OCI-M2 (cell line): ENCODE measurements at regions not wholly inside any gene's neighbourhood (a gene's known extent, or its start where the extent isn't known, plus 50 kb on each side); places are given as distances from the start of the nearest gene placed in this dataset.
"Not testable (repeated sequence)": the region's sequence is repeated elsewhere in the genome, so short reads cannot be mapped to it uniquely, and the experiment has no call there.

Experiments used
- DNase-seq: peaks from one replicate; lab custom pipeline; 2025; ENCODE audit not compliant: unreplicated experiment; lab: John Stamatoyannopoulos, UW

GRCh38 chr4:141455651-141456050 is 180.7 kb upstream of the IL15 start:
- DNase-seq: no peak

DNA sequence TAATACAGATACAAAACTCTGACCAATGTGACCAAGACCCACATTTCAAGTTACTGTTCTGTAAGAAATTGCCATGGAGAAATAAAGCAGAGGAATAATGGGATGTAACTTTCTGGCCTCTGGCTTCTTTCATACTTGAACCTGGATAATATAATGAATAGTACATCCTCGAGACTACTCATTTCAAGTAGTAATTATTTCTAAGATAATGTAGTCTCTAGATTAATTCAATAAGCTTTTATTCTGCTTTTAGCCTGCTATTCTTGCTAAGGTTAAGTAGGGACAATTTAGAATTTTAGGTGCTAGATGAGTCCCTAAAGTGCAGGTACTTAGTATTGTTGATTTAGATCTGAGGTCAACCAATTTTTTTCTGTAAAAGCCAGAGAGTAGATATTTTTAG is 178.7 kb upstream of the IL15 start:
- DNase-seq: no peak

GRCh38 chr4:141458501-141458900 is 177.9 kb upstream of the IL15 start:
- no peak for DNase-seq

DNA sequence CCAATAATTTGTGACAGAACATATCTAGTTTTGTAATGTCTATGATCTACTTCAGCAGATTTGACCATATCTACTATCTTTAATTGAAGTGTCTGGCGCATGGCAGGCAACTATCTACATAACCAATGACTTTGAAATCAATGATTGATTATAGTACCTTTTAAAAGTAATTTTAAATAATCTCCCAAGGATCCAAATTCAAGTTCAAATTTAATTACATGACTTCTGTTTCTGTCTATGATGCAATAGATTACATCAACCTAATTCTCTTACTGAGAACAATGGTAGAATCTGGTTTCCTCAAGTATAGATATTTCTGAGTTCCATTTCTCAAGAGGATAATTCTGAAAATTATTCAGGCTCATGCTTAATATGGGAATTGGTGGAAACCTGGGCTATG is 177.4 kb upstream of the IL15 start:
- DNase-seq: no peak

DNA sequence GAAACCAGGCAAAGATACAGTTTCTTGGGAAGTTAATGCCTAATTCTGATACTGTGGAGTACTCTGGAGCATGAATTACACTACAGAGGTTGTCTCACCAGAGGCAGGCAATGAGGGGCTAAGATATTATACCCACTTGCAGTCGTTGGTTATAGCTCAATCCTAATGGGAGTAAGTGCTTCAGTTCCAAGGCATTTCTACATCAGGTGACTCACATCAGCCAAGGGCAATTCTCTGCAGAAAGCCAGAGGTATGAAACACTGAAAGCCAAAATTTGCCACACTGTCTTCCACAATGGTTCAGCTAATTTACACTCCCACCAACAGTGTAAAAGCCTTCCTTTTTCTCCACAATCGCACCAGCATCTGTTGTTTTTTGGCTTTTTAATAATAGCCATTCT is 174.0 kb upstream of the IL15 start:
- DNase-seq: no peak

DNA sequence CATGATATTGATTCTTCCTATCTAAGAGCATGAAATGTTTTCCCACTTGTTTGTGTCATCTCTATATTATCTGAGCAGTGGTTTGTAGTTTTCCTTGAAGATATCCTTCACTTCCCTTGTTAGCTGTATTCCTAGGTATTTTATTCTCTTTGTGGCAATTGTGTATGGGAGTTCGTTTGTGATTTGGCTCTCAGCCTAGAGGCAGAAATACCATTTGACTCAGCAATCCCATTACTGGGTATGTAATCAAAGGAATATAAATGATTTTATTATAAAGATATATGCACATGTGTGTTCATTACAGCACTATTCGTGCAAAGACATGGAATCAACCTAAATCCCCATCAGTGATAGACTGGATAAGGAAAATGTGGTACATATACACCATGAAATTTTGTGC is 172.7 kb upstream of the IL15 start:
- no peak for DNase-seq

- DNase-seq: no peak
These were observed 172.0 kb upstream of the IL15 start for GRCh38 chr4:141464366-141464765.

DNA sequence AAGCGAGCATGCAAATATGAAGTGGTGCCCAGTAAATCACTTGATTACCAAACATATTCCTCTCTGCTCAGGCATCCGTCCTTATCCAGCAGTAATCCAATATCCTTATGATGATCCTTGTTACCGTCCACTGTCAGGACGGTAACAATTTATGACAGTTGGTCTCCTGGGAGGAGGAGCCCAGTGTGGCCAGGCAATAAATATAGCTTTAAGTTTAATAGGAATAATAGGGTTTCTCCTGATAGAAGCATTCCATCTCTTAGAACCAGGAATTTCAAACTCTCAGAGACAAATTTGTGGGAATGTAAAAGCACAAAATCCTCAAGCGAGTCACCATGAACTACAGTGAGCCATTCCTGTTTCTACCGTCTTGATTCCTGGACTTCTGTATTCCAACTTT is 171.2 kb upstream of the IL15 start:
- DNase-seq: no peak

DNA sequence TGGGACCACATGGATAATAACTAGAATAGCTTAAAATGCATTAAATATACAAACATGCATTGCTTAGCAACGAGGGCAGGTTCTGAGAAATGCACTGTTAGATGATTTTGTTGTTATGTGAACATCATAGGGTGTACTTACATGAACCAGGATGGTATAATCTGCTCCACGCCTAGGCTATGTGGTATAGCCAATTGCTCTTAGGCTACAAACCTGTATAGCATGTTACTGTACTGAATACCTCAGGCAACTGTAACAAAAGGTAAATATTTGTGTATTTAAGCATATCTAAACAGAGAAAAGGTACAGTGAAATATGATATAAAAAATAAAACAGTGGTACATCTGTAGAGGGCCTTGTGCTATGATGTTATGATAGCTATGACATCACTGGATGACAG is 169.2 kb upstream of the IL15 start:
- DNase-seq: no peak

- DNase-seq: no peak
These were observed 167.0 kb upstream of the IL15 start for GRCh38 chr4:141469392-141469791.

DNA sequence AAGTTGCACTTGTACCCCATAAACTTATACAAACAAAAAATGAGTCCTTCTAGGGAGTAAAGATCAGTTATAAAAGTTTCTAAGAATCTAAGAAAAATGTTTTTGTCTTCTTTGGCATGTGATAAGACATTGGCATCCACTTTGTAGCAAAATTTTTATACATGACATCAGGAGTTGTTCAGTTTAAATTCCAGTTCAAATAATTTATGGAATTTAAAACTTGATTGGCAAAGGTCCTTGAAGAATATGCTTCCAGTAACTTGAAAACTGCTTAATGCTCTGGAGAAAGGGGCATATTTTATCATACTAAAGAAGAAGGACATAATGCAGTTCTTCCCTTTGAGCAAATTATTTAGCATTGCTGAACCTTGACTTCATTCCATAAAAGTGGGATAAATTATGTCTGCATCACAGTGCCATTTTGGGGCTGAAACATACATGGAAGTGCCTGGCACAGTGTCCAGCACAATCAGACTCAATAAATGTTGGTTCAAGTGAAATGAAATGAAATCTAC is 163.3 kb upstream of the IL15 start:
- DNase-seq: no peak

DNA sequence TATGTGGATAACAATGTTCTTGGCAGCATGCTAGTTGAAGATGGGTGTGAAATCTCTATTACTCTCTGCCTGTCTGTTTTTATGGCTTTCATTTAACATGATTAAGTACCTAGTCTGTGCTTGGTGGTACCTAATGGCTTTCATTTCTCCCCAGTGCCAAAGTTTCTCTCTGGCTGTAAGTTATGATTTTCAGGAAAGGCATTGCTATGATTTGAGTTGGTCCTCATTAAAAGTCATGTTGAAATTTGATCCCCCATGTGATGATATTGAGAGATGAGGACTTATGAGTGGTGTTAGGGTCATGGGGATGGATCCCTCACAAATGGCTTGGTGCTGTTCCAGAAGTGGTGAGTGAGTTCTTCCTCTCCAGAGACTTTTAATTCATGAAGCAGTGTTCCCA is 162.4 kb upstream of the IL15 start:
- no peak for DNase-seq

DNA sequence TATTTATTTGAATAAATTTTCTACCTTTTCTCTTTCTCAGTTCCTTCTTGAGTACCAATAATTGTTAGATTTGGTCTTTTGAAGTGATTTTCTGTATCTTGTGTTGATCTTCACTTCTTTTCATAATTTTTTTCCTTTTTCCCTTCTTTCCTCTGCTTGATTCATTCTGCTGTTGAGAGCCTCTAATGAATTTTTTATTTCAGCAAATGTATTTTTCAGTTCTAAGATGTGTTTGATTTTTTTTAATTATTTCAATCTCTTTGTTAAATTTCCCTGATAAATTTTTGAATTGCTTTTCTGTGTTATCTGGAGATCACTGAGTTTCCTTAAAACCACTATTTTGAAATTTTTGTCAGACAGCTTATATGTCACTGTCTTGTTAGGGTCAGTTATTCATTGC is 155.4 kb upstream of the IL15 start:
- no peak for DNase-seq

DNA sequence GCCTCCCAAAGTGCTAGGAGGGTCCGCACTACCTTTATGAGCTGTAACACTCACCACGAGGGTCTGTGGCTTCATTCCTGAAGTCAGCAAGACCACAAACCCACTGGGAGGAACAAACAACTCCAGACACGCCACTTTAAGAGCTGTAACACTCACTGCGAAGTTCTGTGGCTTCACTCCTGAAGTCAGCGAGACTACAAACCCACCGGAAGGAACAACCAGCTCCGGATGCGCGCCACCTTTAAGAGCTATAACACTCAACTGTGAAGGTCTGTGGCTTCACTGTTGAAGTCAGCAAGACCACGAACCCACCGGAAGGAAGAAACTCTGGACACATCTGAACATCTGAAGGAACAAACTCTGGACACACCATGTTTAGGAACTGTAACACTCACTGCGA is 152.1 kb upstream of the IL15 start:
- not testable (repeated sequence) for DNase-seq

DNA sequence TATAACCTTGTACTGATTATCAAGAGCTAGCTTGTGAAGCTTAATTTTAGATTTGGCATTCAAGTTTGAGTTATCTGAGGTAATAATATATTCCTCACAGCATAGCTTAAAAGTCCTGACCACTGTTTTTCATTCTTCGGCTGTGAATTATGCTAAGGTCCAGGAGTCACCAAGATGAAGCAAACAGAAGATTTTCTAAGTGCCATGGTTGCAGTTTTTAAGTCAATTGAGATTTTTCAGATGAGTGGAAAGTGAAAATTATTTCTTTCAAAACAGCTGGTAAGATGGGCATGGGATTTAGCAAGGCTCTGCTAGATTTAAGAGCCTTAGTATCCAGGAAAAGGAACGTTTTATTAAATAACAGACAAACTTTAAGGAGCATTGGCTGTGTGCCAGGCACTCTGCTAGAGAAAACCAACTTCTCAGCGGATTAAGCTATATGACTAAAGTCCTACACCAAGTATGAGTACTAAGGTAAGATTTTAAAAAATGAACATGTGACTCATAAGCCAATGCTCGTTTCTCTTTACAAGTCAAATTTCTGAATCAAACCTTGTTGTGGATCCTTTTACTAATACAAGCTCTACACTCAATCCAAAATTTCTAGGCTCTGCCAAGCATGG is 149.9 kb upstream of the IL15 start:
- no peak for DNase-seq

- no peak for DNase-seq
These were observed 138.8 kb upstream of the IL15 start for GRCh38 chr4:141497627-141498026.

- DNase-seq: no peak
These were observed 137.0 kb upstream of the IL15 start for GRCh38 chr4:141499261-141499853.

GRCh38 chr4:141501395-141501794 is 135.0 kb upstream of the IL15 start:
- DNase-seq: no peak

GRCh38 chr4:141501931-141502330 is 134.5 kb upstream of the IL15 start:
- DNase-seq: no peak

GRCh38 chr4:141502755-141503154 is 133.6 kb upstream of the IL15 start:
- no peak for DNase-seq

DNA sequence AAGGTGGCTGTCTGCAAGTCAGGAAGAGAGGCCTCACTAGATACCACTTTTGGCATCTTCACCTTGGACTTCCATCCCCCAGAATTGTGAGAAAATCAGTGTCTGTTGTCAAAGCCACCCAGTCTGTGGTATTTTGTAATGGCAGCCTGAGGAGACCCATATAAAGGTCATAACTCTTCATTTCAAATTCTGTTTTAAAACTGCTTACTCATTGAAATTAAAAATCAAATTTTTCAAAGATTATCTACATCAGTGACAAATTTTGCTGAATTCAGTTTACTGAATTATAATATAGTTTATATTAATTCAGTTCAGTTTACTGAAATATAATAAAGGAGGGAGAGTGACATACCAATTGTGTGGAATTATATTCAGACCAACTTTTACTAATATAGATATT is 133.1 kb upstream of the IL15 start:
- DNase-seq: no peak

- DNase-seq: no peak
These were observed 125.3 kb upstream of the IL15 start for GRCh38 chr4:141511055-141511454.

DNA sequence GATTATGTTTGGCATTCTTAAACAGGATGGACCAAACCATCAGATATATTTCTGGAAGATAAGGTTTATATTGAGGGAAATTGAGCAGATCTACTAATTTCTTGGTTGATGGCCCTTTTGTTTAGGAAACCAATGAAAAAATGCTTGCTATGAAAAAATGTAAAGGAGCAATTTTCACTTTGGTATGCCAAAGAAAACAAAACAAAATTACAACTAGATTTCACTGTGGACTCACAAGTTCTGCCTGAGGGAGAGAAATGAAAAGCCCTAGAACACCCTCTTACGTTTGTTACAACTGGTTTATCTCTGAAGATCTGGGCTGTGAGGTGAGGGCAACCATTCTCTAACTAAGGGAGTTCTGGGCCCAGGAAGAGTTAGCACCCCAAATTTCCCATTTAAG is 122.5 kb upstream of the IL15 start:
- DNase-seq: no peak
